CD4-positive, alpha-beta T cell treated with Interleukin-10 for 1 hour (primary cell): ENCODE measurements at regions not wholly inside any gene's neighbourhood (a gene's known extent, or its start where the extent isn't known, plus 50 kb on each side); places are given as distances from the start of the nearest gene placed in this dataset.

Experiments used
- DNase-seq: peaks from one replicate; pipeline ENCODE4 v3.0.0-alpha.2; 2020

DNA sequence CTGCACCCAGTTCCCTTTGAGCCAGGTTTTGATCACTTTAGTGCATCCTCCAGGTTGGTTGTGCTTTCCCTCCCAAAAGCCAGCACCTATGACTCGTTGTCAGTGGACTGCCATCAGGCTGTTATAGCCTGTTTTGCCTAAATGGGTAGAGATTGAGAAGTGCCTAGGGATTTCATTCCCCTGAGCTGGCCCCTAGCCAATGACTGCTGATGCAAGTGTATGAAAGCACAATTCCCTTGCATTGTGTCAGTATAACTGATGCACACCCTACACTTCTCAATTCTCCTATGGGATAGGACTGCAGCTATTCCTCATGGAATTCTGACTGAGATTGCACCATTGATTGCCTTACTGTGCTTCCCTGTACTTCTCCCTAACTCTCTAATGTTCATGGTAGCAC is 102.1 kb upstream of the ARPP21 start:
- no peak for DNase-seq

GRCh38 chr3:35544976-35545375 is 94.3 kb upstream of the ARPP21 start:
- no peak for DNase-seq

GRCh38 chr3:35549690-35550089 is 89.6 kb upstream of the ARPP21 start:
- no peak for DNase-seq

DNA sequence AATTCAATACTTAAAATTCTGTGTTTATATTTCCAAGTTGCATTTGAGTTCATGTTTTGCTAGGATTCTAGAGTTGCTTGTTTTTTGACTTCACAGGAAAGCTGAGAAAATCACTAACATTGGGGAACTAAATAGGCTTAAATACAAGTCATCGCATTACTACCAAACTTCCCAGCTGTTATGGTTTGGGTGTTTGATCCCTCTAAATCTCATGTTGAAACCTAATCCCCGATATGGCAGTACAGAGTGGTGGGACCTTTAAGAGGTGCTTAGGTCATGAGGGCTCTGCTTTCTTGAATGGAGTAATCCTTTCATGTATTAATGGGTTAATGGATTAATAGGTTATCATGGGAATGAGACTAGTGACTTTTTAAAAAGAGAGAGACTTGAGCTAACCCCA is 77.2 kb upstream of the ARPP21 start:
- DNase-seq = no peak

- DNase-seq = no peak
Observed at GRCh38 chr3:35565048-35565447, 74.3 kb upstream of the ARPP21 start.
